ACHN (cell line): ENCODE measurements at regions not wholly inside any gene's neighbourhood (a gene's known extent, or its start where the extent isn't known, plus 50 kb on each side); places are given as distances from the start of the nearest gene placed in this dataset.

Experiments used
- DNase-seq: peaks from one replicate; pipeline ENCODE4 v3.0.0-alpha.2; 2015
- in situ Hi-C: cut with HindIII; loops from 2 replicates; pipeline ENCODE4 v1.10.0; 2017; ENCODE audit warnings: low sequenced_read_pairs, low pct_ligation_motif_present, low pct_unique_long_range_greater_than_20kb

- DNase-seq: no peak
- in situ Hi-C loops: no loop called here
These were observed 69.3 kb upstream of the NKX1-1 start for GRCh38 chr4:1475277-1476139.

GRCh38 chr4:1474126-1475090 lies 68.2 kb upstream of the NKX1-1 start:
- in situ Hi-C loops: no loop called here
- no peak for DNase-seq

GRCh38 chr4:1473718-1474117 lies 67.5 kb upstream of the NKX1-1 start:
- DNase-seq: no peak
- in situ Hi-C loops: no loop called here

GRCh38 chr4:1472911-1473518 lies 66.8 kb upstream of the NKX1-1 start:
- in situ Hi-C loops: no loop called here
- DNase-seq: no peak

- in situ Hi-C loops: no loop called here
- no peak for DNase-seq
These were observed 66.0 kb upstream of the NKX1-1 start for GRCh38 chr4:1472148-1472797.

- DNase-seq: no peak
- in situ Hi-C loops: no loop called here
These were observed 65.4 kb upstream of the NKX1-1 start for GRCh38 chr4:1471443-1472147.

GRCh38 chr4:1470816-1471442 lies 64.7 kb upstream of the NKX1-1 start:
- in situ Hi-C loops: no loop called here
- no peak for DNase-seq

- in situ Hi-C loops: no loop called here
- DNase-seq: no peak
These were observed 64.1 kb upstream of the NKX1-1 start for GRCh38 chr4:1470393-1470670.

- DNase-seq: no peak
These were observed 63.6 kb upstream of the NKX1-1 start for GRCh38 chr4:1469607-1470392.

GRCh38 chr4:1469043-1469442 lies 62.8 kb upstream of the NKX1-1 start:
- in situ Hi-C loops: no loop called here
- DNase-seq: no peak

More at GRCh38 chr4:1469607-1470392, 63.6 kb upstream of the NKX1-1 start:
- in situ Hi-C loops: no loop called here

- in situ Hi-C loops: no loop called here
- no peak for DNase-seq
These were observed 61.6 kb upstream of the NKX1-1 start for GRCh38 chr4:1467581-1468458.

- in situ Hi-C loops: no loop called here
These were observed 60.6 kb upstream of the NKX1-1 start for GRCh38 chr4:1466863-1467165.

GRCh38 chr4:1466034-1466862 lies 60.0 kb upstream of the NKX1-1 start:
- in situ Hi-C loops: no loop called here
- DNase-seq: no peak

More at GRCh38 chr4:1466863-1467165, 60.6 kb upstream of the NKX1-1 start:
- no peak for DNase-seq

- in situ Hi-C loops: no loop called here
- no peak for DNase-seq
These were observed 59.2 kb upstream of the NKX1-1 start for GRCh38 chr4:1465173-1466033.
